Upper lobe of left lung (tissue), 6 donors: ENCODE measurements at regions not wholly inside any gene's neighbourhood (a gene's known extent, or its start where the extent isn't known, plus 50 kb on each side); places are given as distances from the start of the nearest gene placed in this dataset.
"Not testable (repeated sequence)": the region's sequence is repeated elsewhere in the genome, so short reads cannot be mapped to it uniquely, and the experiment has no call there.

Source experiments
- ATAC-seq, 2 donors: fragments of 200-7000 bp; cut with Tn5 transposase; one replicate each; pipeline ENCODE4 v1.9.1; 2022; ENCODE audit warnings: mild to moderate bottlenecking in 2 of 2, moderate library complexity in 2 of 2; ENCODE audit not compliant: low FRiP score in 2 of 2
- DNase-seq, 2 donors: peaks; one replicate each; pipeline ENCODE4 v3.0.0-alpha.2; 2019 to 2020
- H3K27ac ChIP-seq, 4 donors: fragments of 200-600 bp; sonication (generic); one replicate each; pipeline ENCODE4 v1.5.1; 2016 to 2019
- H3K27me3 ChIP-seq, 4 donors: fragments of 200-600 bp; sonication (generic); one replicate each; pipeline ENCODE4 v1.5.1; 2017 to 2019
- H3K36me3 ChIP-seq, 4 donors: fragments of 200-600 bp; sonication (generic); one replicate each; pipeline ENCODE4 v1.5.1; 2016 to 2019
- H3K4me1 ChIP-seq, 4 donors: fragments of 200-600 bp; sonication (generic); one replicate each; pipeline ENCODE4 v1.5.1; 2018 to 2019
- H3K4me3 ChIP-seq, 4 donors: fragments of 200-600 bp; sonication (generic); one replicate each; pipeline ENCODE4 v1.5.1; 2017 to 2019; ENCODE audit warnings: mild to moderate bottlenecking in 2 of 4, moderate library complexity in 1 of 4
- H3K9me3 ChIP-seq, 4 donors: fragments of 200-600 bp; sonication (generic); one replicate each; pipeline ENCODE4 v1.5.1; 2018 to 2019
- EP300 ChIP-seq, 4 donors: sonication (generic); formaldehyde crosslinking; IDR thresholded peaks; one replicate each; pipeline ENCODE4 v1.5.1; 2017; ENCODE audit warnings: antibody characterized with exemption in 4 of 4, control low read depth in 2 of 4
- POLR2A ChIP-seq, 4 donors: fragments of 450-650 bp; IDR thresholded peaks; one replicate each; pipeline ENCODE4 v1.5.1; 2016 to 2017; ENCODE audit warnings: antibody characterized with exemption in 4 of 4, mild to moderate bottlenecking in 2 of 4
- POLR2AphosphoS5 ChIP-seq, 2 donors: sonication (generic); formaldehyde crosslinking; IDR thresholded peaks; one replicate each; pipeline ENCODE4 v1.5.1; 2017; ENCODE audit warnings: antibody characterized with exemption in 2 of 2
- WGBS, 2 donors: methylation state at CpG; one replicate each; pipeline ENCODE4 v1.1.5; 2017 to 2018; 5-methylcytosine and 5-hydroxymethylcytosine counted together
- TF ChIP-seq, protein P1 (sequence below), 6 experiments: fragments of 450-650 bp in 4 of 6; fragments of 200-600 bp in 2 of 6; sonication (generic) in 2 of 6; IDR thresholded peaks; one replicate each; pipeline ENCODE4 v1.5.1; 2016 to 2019; ENCODE audit warnings: antibody characterized with exemption in 6 of 6
- donor health status: DM: no; HTN: no; CAD: no; lungs with moderate emphysema.
- donor health status: DM: no; HTN: yes; CAD: no; lungs with severe emphysema.

DNA sequence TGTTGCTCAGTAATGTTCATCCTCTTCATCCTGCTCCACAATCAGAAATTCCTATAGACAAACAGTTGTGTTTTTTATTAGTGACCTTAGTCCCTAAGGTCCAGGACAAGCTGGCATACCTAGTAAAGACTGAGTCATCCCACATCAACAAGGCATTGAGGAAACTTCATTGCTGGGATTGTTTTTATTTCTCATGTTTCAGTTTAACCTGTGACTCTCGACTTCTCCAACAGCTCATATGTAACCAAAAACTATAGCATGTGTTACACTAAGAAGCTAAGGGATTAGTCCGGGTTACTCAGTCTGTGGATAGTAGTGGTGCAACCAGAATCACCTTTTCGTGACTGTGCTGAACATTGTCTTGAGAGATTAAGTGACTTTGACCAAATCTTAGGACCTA is 292.1 kb downstream of the RDH14 start:
- no peak for DNase-seq
- H3K27ac ChIP-seq, result no peak overlapping the region
- no peaks in the 10 kb centered on the region for H3K36me3 ChIP-seq
- no peaks in the 10 kb centered on the region for H3K9me3 ChIP-seq
- no peaks in the 10 kb centered on the region for H3K27me3 ChIP-seq
- no peaks in the 10 kb centered on the region for H3K4me1 ChIP-seq
- no peak overlapping the region for H3K4me3 ChIP-seq
- TF ChIP-seq EP300 (IDR thresholded peaks at IDR 0.05), result no peak
- TF ChIP-seq POLR2A (IDR thresholded peaks at IDR 0.05), result no peak
- no peak for TF ChIP-seq POLR2AphosphoS5 (IDR thresholded peaks at IDR 0.05)
- TF ChIP-seq, protein P1, sequence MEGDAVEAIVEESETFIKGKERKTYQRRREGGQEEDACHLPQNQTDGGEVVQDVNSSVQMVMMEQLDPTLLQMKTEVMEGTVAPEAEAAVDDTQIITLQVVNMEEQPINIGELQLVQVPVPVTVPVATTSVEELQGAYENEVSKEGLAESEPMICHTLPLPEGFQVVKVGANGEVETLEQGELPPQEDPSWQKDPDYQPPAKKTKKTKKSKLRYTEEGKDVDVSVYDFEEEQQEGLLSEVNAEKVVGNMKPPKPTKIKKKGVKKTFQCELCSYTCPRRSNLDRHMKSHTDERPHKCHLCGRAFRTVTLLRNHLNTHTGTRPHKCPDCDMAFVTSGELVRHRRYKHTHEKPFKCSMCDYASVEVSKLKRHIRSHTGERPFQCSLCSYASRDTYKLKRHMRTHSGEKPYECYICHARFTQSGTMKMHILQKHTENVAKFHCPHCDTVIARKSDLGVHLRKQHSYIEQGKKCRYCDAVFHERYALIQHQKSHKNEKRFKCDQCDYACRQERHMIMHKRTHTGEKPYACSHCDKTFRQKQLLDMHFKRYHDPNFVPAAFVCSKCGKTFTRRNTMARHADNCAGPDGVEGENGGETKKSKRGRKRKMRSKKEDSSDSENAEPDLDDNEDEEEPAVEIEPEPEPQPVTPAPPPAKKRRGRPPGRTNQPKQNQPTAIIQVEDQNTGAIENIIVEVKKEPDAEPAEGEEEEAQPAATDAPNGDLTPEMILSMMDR (IDR thresholded peaks at IDR 0.05), result no peak
- 67 to 76% methylated on average over 3 of the region's 3 CpGs for WGBS, 2 donors
- ATAC-seq, result no peak

DNA sequence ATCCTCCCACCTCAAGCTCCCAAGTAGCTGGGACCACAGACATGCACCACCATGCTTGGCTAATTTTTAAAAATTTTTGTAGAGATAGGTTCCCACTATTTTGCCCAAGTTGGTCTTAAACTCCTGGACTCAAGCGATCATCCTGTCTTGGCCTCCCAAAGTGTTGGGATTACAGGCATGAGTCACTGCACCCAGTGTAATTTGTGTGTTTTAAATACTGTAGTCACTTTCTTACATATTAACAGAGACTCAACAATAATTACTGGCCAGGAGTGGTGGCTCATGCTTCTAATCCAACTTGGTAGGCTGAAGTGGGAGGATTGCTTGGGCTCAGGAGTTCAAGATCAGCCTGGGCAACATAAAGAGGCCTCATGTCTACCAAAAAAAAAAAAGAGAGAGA is 293.0 kb downstream of the RDH14 start:
- Histone ChIP-seq H3K4me3 (no peak overlapping the region), H3K27me3 (no peaks in the 10 kb centered on the region), H3K4me1 (no peaks in the 10 kb centered on the region), H3K9me3 (no peaks in the 10 kb centered on the region), H3K27ac (no peak overlapping the region), H3K36me3 (no peaks in the 10 kb centered on the region)
- 100% methylated on average over 1 of the region's 1 CpG for WGBS, 2 donors
- DNase-seq, result no peak
- no peak for ATAC-seq
- TF ChIP-seq POLR2A (IDR thresholded peaks at IDR 0.05) (no peak), POLR2AphosphoS5 (IDR thresholded peaks at IDR 0.05) (no peak), EP300 (IDR thresholded peaks at IDR 0.05) (no peak)
- TF ChIP-seq, protein P1 (IDR thresholded peaks at IDR 0.05), result no peak

DNA sequence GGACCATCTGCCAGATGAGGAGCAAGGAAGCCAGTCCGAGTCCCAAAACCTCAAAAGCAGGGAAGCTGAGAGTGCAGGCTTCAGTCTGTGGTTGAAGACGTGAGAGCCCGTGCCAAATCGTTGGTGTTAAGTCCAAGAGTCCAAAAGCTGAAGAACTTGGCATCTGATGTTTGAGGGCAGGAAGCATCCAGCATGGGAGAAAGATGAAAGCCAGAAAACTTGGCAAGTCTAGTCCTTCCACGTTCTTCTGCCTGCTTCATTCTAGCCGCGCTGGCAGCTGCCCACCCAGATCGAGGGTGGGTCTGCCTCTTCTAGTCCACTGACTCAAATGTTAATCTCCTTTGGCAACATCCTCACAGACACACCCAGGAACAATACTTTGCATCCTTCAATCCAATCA is 293.8 kb downstream of the RDH14 start:
- not testable (repeated sequence) for H3K36me3 ChIP-seq, H3K4me3 ChIP-seq, DNase-seq, H3K4me1 ChIP-seq, H3K9me3 ChIP-seq, H3K27me3 ChIP-seq, H3K27ac ChIP-seq
- peak in 1 of 2 donors; percentile 63 for ATAC-seq
- 73 to 78% methylated on average over 8 of the region's 8 CpGs for WGBS, 2 donors

DNA sequence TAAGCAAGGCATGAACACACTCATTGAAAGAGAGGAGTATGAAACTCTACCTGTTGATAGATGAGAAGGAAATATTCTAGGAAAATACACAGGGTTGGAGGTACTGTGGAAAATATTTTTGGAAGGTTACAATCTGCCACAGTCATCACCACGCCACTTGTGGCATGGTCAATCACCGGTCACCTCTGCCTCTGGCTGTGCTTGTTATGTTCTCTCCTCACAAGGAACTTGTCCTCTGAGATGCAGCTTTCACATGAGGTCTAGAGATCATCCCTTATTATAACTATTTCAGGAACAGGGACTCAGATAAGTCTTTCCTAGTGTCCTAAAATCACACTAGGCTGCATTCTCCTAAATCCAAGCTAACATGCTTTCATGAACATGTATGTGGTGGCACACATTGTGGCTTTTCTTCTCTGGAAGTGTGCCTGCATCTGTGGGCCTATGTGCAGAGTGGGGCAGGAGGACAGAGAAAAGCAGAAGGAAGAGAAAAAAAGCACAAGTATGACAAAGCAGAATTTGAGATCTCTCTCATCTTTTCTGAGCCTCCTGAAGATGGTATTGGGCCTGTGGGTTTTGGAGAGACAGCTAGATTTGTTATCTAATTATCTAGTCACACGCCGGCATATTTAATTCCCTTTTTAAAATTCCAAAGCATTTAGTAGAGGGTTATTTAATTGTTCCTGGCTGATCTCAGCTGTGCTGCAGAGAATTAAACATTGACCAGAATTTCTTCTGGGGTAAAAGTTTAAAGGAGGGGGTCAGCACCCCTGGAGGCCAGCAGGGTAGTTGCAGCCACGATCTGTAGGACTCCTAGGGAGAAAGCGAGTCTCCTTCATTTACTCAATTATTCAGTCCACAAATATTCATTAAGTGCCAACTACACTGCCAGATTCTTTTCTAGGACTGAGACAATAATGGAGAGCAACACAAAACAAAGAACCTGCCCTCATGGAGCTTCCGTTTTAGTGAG is 294.6 kb downstream of the RDH14 start:
- 69 to 71% methylated on average over 7 of the region's 7 CpGs for WGBS, 2 donors
- no peaks in the 10 kb centered on the region for H3K27me3 ChIP-seq
- H3K4me1 ChIP-seq, result no peaks in the 10 kb centered on the region
- H3K9me3 ChIP-seq, result no peaks in the 10 kb centered on the region
- DNase-seq (no peak), ATAC-seq (no peak)
- H3K4me3 ChIP-seq, result no peak overlapping the region
- H3K36me3 ChIP-seq, result no peaks in the 10 kb centered on the region
- TF ChIP-seq, protein P1 (IDR thresholded peaks at IDR 0.05), result no peak
- H3K27ac ChIP-seq, result no peak overlapping the region

DNA sequence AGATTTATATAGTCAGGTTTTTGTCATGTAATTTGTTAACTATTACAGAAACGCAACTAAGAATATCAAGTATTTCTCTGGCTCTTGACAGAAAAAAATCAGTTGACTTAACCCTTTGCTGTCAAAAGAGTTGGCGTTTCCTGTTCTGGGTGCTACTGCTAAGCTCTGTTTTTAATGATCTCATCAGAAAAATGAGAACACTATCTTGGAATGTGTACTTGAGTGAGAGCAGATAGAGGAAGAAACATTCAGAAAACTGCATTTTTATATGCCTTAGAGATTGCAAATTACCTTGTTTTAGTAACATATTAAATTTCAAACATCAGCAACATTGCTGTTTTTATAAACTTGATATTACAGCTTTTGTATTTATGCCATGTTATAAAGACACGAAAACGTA is 297.9 kb downstream of the RDH14 start:
- no peaks in the 10 kb centered on the region for H3K4me1 ChIP-seq
- 61 to 66% methylated on average over 4 of the region's 4 CpGs for WGBS, 2 donors
- TF ChIP-seq, protein P1 (IDR thresholded peaks at IDR 0.05), result no peak
- TF ChIP-seq EP300 (IDR thresholded peaks at IDR 0.05) (no peak), POLR2A (IDR thresholded peaks at IDR 0.05) (no peak), POLR2AphosphoS5 (IDR thresholded peaks at IDR 0.05) (no peak)
- H3K27me3 ChIP-seq, result no peaks in the 10 kb centered on the region
- no peak overlapping the region for H3K4me3 ChIP-seq
- H3K27ac ChIP-seq, result no peak overlapping the region
- no peaks in the 10 kb centered on the region for H3K9me3 ChIP-seq
- H3K36me3 ChIP-seq, result no peaks in the 10 kb centered on the region
- no peak for ATAC-seq
- no peak for DNase-seq
